GM12875 (cell line): ENCODE measurements at regions not wholly inside any gene's neighbourhood (a gene's known extent, or its start where the extent isn't known, plus 50 kb on each side); places are given as distances from the start of the nearest gene placed in this dataset.

Experiments used
- H3K4me3 ChIP-seq: one replicate; pipeline ENCODE4 v1.5.1; 2011; ENCODE audit warnings: low read depth, low read length, control low read depth
- CTCF ChIP-seq: IDR thresholded peaks from 2 replicates; pipeline ENCODE4 v1.5.1; 2011; ENCODE audit warnings: low read depth, mild to moderate bottlenecking, control low read depth, inconsistent platforms, low read length, moderate library complexity, borderline replicate concordance; ENCODE audit not compliant: insufficient read depth

DNA sequence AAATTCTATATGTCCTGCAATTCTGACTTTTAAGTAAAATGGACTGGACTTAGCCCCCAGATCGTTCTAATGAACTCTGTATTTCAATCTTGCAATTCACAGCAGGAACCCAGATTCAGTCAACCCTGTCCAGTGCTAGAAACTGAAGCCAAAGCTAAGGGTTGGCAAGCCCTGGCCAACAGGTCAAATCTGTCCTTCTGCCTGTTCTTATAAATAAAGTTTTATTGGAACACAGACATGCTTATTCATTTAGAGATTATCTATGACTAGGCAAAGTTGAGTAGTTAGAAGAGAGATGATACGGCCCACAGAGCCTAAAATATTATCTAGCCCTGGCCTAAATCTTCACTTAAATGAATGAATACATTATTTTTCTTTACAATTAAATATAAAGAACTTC is 339.2 kb upstream of the JARID2 start:
- H3K4me3 ChIP-seq, result no peak overlapping the region
- TF ChIP-seq CTCF, result no peak

DNA sequence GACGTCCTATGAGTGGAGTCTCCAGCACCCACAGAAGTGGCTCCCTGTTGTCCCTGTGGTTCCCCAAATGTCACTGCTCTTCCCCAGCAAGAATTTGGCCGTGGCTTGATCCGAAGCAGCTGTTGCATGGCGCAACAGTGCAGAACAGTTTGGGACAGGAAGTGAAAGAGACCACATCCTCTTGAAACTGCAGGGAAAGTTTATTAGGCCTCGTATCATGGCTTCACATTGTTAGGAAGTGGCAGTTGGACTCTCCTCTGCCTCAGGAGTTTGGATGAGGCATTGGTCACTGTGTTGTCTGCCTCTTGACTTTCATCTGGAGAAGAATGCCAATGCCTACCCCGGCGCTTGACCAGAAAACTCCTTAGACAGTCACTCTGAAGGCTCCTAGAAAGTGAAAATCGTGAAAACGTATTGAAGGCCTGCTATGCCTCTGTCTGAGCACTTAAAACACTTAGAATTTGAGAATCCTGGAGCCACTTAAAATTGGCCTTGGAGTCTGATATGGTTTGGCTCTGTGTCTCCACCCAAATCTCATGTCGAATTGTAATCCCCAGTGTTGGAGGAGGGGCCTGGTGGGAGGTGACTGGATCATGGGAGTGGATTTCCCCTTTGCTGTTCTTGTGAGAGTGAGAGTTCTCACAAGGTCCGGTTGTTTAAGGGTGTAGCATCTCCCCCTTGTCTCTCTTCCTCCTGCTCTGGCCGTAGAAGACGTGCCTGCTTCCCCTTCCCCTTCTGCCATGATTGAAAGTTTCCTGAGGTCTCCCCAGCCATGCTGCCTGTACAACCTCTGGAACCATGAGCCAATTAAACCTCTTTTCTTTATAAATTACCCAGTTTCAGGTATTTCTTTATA is 334.9 kb upstream of the JARID2 start:
- H3K4me3 ChIP-seq, result no peak overlapping the region
- TF ChIP-seq CTCF, result no peak

- no peak for TF ChIP-seq CTCF
- no peak overlapping the region for H3K4me3 ChIP-seq
Observed at GRCh38 chr6:14912226-14912625, 333.6 kb upstream of the JARID2 start.

- no peak overlapping the region for H3K4me3 ChIP-seq
- no peak for TF ChIP-seq CTCF
Observed at GRCh38 chr6:14912706-14913105, 333.2 kb upstream of the JARID2 start.

- TF ChIP-seq CTCF, result no peak
- H3K4me3 ChIP-seq, result no peak overlapping the region
Observed at GRCh38 chr6:14913931-14914330, 331.9 kb upstream of the JARID2 start.

- H3K4me3 ChIP-seq, result no peak overlapping the region
- no peak for TF ChIP-seq CTCF
Observed at GRCh38 chr6:14915888-14916832, 329.7 kb upstream of the JARID2 start.
